HG03060 (cell line): ENCODE measurements at regions not wholly inside any gene's neighbourhood (a gene's known extent, or its start where the extent isn't known, plus 50 kb on each side); places are given as distances from the start of the nearest gene placed in this dataset.

Experiments
- ATAC-seq: cut with Tn5 transposase; IDR thresholded peaks from one replicate; pipeline ENCODE4 v1.9.1; 2021; ENCODE audit warnings: low read depth, moderate number of reproducible peaks; ENCODE audit not compliant: unreplicated experiment

DNA sequence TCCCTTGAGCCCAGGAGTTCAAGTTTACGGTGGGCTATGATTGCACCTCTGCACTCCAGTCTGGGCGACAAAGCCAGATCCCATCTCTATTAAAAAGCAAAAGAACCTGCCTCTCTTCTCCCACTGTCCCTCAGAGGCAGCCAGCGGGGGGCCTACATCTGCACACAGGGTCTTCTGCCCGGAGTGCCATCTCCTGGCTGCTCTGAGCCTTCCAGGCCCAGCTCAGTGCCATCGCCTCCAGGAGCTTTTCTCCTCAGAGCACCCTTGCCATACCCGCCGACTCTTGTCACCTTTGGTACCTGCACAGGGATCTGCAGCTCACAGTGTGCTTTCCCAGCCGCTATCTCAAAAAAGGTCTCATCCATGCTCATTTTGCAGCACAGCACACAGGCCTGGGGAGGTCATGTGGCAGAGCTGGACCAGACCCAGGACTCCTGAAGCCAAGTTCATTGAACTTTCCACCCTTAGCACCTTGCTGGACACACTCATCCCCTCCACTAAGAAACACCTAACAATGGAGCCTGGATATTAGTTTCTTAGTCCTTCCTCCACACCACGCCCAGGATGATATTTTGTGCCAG lies 186.3 kb downstream of the HAUS1 start:
- no peak for ATAC-seq

DNA sequence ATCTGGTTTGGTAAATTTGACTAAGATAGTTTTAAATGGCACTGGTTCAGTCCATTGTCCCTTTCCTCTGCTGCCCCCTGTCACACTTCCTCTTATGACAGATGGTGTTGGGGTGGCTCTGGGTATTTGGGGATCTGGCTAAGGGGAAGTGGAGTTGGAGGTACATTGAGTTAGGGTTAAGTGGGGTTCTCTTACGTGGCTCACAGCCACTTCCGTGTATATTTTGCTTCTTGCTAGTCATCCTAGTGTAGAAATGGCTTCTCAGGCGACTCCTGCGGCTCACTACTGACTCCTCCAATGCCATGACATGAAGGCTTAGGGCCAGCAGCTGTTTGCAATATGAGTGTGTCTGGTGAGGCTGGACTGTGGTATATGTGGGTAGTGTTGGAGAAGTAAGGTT lies 187.0 kb downstream of the HAUS1 start:
- ATAC-seq = no peak

DNA sequence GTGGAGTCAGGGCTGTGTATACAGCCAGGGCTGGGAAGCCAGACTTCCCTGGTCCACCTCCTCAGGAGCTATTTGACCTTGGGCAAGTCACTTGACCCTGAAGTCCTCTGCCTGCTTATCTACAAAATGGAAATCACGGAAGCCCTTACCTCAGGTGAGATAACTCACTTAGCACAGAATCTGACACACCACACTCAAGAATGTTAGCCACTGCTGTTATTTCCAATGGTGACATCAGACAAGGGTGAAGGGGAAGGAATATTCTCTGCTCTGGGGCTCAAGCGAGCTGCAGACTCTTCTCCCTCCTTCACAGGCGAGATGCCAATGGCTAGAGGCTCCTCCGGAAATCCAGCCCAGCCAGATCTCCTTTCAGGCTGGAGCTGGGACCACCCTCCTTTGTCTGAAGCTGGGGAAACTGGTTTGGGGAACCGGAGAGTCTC lies 189.6 kb downstream of the HAUS1 start:
- no peak for ATAC-seq

DNA sequence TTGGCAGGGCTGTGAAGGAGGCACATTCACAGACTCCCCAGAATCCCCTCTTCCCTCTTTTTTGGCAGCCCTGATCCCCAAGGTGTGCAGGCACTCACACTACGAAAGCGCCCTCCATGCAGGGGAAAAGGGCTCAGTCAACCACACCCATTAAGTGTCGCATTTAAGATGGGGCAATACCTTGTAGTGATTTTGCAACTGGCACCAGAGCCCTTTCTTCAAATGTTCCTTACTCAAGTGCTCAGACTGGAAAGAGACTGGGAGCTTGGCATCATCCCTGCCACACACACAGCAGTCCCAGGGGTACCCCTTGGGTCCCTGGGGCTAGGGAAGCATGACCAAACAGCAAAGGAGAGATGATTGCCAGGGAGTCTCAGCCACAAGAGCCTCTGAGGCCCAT lies 190.1 kb downstream of the HAUS1 start:
- no peak for ATAC-seq

DNA sequence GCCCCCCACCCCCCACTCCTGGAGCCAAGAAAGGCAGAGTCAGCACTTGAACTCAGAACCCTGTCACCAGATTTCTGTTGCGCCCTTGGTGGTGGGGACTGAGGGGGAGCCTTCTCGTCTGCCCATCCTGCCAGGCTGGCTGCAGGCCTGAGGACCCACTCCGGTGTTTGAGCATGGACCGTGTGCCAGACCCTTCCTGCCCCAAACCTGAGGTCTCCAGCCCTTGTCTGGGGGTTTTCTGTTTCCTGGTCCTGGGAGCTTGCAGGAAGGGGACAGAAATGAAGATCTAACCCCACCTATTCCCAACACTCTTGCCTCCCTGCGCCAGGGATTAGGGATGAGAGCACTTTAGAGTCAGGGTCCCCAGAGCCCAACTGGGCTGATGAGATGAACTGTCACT lies 190.6 kb downstream of the HAUS1 start:
- ATAC-seq = no peak

DNA sequence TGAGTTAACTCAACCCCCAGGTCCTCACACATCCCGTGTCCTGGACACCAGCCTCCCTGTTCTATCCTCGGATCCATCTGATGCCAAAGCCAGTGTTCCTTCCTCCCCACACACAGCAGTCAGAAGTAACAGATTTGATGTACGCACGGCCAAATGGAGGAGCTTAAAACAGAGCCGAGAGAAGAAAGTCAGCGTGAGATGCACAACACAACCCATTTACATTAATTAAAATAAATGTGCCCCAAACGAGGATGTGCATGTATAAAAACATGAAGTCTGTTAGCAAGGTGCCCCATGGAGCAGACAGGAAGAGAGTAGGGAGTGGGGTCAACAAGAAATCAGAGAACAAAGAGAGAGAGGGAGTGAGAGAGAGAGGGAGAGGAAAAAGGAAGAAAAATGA lies 191.2 kb downstream of the HAUS1 start:
- ATAC-seq = no peak

DNA sequence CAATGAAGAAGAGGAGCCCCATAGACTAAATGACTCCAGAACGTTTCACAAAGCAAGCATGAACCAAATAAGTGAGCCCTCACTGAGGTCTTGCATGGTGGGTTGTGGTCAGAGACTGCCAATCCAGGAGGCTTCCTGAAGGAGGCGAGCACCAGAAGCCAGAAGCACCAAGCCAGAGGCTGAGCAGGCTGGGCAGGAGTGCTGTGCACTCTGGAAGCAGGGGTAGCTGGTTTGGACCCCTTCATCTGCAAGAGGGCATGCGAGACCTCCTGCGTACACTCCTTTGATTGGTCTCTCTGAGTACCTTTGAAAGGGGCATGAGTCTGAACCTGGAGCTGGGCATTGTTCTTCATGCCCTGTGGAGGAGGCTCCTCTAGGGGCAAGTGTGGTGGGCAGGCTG lies 192.5 kb downstream of the HAUS1 start:
- ATAC-seq = no peak

DNA sequence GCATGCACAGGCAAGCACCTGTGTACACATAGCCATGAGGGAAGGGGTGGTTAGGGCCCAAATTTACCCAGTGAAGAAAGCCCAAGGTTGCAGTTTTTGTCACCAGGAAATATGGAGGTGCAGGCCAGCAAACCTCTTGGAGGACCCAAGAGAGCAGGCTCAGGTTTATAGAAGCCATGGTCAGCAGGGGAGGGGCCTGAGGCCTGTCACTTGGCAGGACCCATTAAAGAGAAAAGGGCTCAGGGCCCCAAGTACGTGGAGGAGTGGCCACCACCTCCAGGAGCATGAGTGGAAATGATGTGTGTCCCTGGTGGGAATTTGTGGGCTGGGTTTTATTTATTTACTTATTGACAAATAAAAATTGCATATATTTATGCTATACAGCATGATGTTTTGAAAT lies 192.9 kb downstream of the HAUS1 start:
- ATAC-seq = no peak

DNA sequence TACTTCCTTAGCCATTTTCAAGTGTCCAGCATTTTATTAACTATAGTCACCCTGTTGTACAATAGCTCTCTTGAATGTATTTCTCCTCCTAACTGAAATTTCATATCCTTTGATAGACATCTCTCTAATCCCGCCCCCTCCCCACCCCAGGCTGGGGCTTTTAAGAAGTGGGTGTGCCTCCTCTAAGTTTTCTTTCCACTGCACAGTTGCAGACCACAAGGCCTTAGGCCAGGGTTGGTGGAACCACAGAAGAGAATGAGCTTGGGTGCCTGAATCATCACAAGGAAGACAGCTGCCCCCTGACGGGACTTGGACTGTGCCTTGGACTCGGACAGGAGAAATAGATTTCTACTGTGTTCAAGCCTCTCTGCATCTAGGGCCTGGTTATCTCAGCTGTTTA lies 193.4 kb downstream of the HAUS1 start:
- ATAC-seq = no peak

DNA sequence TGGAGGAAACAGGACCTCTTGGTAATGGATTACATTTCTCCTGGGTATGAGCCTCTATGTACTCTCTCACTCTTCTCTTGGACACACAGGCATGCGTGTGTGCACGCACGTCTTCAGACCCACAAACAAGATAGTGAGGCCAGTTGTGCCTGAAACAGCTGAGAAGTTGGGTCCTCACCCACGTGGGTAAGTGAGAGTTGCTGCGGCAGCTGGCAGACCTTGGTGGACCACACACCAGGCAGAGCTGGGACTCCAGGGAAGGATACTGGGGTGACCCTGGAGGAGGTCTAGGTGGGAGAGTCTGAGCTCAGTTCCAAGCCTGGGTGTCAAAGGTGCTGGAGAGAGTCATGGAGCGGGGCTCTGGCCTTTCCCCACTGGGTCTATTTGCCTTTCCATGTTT lies 194.3 kb downstream of the HAUS1 start:
- no peak for ATAC-seq

DNA sequence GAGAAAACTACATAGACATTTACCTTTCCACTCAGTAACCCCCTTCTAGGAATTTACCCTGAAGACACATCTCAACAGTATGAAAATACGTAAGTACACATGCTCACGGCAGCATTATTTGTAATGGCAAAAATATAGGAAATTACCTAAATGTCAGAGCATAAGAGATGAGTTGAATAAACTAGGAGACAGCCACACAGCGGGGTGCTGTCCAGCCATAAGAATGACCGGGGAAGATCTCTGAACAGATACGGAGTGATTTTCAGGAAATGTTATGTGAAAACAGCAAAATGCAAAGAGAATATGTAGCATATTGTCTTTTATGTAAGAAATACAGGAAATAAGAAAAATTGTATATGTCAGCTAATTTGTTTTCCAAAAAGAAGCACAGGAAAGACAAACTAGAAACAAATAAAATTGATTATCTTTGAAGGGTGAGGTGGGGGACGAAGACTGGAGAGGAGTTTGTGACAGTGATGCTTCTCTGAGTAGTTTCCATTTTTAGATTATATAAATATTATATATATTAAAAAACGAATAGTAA lies 195.4 kb downstream of the HAUS1 start:
- ATAC-seq = no peak

DNA sequence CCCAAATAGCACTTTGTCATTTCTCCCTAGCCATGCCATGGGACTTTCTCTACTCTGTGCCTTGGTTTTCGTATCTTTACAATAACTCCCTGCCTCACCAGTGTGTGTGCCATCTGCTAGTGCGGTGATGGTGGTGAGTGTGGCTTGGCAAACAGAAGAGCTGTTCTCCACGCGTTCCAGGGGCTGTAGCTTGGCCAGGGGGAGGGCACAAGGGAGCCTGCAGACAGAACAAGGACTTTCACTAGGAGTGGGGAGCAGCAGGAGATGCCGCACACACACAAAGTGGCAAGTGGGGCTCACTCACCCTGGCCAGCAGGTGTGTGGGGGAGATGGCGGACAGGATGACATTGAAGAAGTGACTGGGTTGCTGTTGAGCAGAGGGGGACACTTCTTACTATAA lies 196.9 kb downstream of the HAUS1 start:
- no peak for ATAC-seq

DNA sequence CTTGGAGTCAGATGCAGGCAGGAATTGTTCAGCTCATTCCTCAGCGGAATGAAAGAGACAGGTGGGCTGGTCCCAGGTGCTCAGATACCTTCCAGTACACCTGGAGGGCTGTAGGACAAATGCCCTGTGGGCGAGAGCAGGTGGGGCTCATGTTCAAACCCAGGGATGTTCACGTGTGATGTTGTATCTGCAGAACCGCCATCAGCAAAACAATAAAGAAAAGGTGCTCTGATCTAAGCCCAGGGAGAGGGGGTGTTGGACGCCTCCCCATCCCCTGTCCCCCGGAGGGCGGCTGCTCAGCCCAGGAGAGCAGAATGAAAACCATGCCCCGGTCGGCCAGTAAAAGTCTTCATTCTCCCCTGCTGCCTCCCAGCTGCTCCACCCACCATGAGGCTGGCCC lies 197.4 kb downstream of the HAUS1 start:
- no peak for ATAC-seq

DNA sequence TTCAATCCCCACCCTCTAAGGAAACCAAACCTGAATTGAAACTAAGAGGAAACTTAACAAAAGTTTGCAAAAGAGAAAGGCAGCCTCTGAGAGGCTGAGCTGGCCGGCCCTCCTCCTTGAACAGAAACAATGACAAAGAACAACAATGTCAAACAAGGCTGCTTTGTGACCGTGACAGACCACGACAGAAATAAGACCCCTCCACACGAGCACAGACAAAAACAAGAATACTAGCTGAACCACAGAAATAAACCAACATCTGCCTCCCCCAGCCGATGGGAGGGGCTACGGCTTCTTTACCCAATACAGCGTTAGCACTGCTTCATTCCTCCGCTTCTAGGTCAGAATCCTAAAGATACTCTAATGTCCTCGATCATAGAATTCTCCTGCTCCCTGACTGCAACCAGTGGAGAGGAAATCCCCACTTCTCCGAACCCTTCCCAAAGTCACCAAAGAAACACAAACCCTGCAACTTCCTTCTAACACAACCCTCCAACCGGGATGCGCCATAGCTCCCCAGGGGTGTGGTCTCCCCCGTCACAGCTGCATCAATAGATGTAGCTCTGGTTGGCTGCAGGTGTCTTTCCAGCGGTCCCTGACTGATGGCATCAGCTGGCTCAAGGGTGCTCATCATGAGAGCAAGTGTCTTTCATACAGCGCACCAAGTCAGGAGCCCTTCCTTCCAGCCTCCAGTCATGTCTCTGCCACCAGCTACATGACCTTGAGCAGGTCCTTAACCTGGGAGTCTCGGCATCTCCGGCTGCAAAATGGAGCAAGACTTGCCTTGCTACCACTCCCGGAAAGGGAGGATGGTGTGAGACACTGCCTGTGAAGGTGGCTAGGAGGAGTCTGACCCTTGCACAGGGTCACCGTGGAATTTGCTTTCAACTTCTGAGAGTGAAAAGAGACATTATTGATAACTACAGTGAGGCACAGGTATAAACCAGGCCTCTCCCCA lies 198.6 kb downstream of the HAUS1 start:
- no peak for ATAC-seq

DNA sequence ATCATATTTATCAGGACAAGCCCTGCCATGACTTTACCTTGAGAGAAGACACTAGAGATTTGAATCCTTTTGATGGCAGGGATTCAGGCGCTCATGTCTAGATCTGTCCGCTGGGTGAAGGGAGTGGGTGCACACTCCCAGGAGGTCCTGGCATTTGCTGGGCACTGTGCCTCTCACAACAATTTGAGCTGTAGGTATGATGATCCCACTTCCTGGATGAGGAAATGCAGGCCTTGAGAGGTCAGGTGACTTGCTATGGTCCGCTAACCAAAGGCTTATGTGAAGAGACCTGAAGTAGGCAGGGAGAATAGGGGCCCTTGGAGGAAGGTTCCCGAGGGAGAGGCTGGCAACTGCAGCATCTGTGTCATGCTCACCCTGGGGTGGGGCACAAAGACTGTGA lies 206.1 kb downstream of the HAUS1 start:
- no peak for ATAC-seq

DNA sequence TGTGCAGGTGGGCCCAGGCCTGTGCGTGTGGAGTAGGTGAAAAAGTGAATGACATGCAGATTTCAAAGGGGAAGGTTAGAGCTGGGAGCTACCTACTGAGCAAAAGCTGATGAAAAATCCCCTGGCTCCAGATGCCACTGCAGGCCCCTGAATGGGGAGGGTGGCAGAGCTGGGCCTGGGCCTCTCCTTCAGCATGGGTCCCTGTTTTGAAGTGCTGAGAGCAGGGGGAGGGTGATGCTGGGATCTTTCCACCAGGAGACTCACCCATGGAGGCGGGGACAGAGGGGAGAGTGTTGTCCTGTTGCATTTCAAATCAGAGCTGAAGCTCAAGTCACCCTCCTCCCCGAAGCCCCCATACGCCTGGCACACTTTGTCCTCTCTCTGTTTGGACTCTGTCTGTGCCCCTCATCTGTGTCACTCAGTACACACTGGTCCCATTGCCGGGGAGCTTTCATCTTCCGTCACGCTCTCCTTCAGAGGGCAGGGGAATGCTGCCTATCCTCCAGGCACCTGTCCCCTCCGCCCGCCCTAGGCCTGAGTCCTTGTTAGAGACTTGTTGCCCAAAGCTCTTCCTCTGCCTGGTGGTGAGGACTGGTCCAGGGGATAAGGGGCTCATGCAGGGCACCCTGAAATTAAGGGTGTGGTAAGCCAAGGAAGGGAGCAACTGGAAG lies 206.6 kb downstream of the HAUS1 start:
- no peak for ATAC-seq

DNA sequence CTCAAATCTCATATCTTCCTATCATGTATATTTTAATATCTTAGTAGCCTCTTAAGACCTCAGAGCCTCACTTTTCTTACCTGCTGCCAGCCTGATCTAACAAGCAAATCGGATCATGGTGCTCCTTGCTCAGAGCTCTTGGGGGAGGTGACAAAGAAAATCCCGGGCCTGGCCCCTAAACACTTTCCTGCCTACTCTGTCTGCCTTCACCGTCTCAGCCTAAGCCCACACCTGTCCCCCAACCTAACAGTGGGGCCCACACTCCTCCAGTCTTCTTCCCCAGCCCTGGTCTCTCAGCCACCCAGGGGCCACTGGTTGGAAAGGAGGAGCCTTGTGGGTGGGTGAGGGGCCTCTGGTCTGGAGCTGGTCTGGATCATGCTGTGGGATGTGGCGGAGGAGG lies 207.3 kb downstream of the HAUS1 start:
- ATAC-seq = no peak

DNA sequence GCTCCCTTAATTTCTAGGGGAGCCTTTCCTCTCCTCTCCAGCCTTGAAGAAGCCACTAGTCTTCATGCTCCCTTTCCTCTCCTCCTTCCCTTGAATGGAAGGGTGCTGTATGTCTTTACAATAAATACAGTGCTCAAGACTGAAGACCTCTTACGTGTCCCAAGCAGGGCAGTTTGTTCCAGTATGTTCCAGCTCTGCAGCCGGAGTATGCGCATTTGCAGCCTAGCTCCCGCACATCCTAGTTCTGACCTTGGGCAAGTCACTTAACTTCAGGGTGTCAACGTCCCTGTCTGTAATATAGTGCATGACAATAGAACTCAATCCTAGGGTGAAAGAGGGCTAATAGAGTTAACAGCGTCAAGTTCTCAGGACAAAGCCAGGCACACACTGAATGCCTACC lies 208.0 kb downstream of the HAUS1 start:
- no peak for ATAC-seq

DNA sequence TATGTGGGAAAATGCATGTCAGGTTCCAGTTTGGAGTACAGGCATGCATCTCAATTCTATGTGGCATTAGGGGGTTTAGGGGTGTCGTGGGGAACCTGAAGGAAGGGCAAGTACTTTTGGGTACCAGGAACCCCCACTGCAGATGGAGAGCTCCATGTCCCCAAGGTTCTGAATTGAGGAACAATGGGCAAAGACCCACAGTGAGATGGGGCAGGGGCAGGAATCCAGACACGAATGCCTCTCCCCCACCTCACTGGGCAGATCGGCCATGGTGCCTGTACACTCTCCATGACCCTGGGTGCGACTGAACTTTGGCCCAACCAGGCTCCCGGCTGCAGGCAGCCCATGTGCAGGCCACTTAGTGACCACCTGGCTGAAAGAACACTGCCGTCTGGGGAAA lies 209.3 kb downstream of the HAUS1 start:
- no peak for ATAC-seq

DNA sequence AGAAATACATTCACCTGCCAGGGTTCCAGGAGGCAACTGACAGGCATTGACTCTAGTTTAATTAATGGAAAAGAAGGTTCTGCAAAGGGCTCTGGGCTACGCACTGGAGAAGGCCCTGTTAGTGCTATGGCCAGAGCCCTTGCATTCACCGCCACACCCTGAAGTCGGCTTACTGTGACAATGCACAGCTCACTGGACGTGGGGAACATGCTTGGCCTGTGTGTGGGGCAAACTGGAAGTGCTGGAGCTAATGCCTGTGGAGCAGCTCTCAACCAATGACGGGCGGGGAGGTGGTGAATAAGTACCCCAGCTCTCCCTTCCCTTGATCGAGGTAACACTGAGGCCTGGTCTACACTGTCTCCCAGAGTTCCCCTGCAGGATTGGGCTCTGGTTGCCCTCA lies 209.8 kb downstream of the HAUS1 start:
- no peak for ATAC-seq

DNA sequence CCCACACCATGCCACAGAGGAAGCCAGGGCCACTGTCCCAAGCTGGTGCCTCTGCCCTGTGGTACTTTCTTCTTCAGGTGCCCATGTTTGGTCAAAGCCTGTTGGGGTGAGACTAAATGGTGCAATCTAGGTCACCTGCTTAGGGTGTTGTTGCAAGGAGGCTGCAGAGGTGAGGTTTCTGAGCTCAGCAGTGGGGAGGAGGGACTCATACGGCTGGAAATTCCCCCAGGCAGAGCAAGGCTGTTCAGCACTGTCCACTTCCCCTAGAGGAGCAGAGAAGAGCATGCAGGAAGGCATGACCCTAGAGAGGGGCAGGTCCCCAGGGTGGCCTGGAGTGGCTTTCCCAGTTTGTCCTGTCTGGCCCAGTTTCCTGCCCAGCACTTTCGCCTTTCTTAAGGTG lies 211.0 kb downstream of the HAUS1 start:
- ATAC-seq = no peak
